GM21737 (cell line): ENCODE measurements at regions not wholly inside any gene's neighbourhood (a gene's known extent, or its start where the extent isn't known, plus 50 kb on each side); places are given as distances from the start of the nearest gene placed in this dataset.
"Not testable (repeated sequence)": the region's sequence is repeated elsewhere in the genome, so short reads cannot be mapped to it uniquely, and the experiment has no call there.

Experiments
- ATAC-seq: cut with Tn5 transposase; IDR thresholded peaks from one replicate; pipeline ENCODE4 v1.9.1; 2021; ENCODE audit warnings: mild to moderate bottlenecking, moderate library complexity; ENCODE audit not compliant: unreplicated experiment

- ATAC-seq, result no peak
Measured at GRCh38 chr3:95215437-95215957, 1152.6 kb downstream of the NSUN3 start.

- ATAC-seq, result no peak
Measured at GRCh38 chr3:95217661-95218060, 1154.8 kb downstream of the NSUN3 start.

GRCh38 chr3:95218484-95218883, 1155.6 kb downstream of the NSUN3 start:
- no peak for ATAC-seq

GRCh38 chr3:95226437-95226836, 1163.6 kb downstream of the NSUN3 start:
- no peak for ATAC-seq

GRCh38 chr3:95227092-95227491, 1164.2 kb downstream of the NSUN3 start:
- no peak for ATAC-seq

GRCh38 chr3:95228416-95228815, 1165.6 kb downstream of the NSUN3 start:
- ATAC-seq, result no peak

- ATAC-seq, result no peak
Measured at GRCh38 chr3:95235916-95236315, 1173.1 kb downstream of the NSUN3 start.

- ATAC-seq, result no peak
Measured at GRCh38 chr3:95237783-95238182, 1174.9 kb downstream of the NSUN3 start.

- no peak for ATAC-seq
Measured at GRCh38 chr3:95240395-95240794, 1177.5 kb downstream of the NSUN3 start.

- not testable (repeated sequence) for ATAC-seq
Measured at GRCh38 chr3:95241256-95241655, 1178.4 kb downstream of the NSUN3 start.

- ATAC-seq, result no peak
Measured at GRCh38 chr3:95246413-95246812, 1183.6 kb downstream of the NSUN3 start.

GRCh38 chr3:95254061-95254460, 1191.2 kb downstream of the NSUN3 start:
- no peak for ATAC-seq

- no peak for ATAC-seq
Measured at GRCh38 chr3:95254758-95255157, 1191.9 kb downstream of the NSUN3 start.

GRCh38 chr3:95265129-95265528, 1202.3 kb downstream of the NSUN3 start:
- ATAC-seq, result no peak

GRCh38 chr3:95271395-95271794, 1208.5 kb downstream of the NSUN3 start:
- no peak for ATAC-seq

GRCh38 chr3:95272166-95272565, 1209.3 kb downstream of the NSUN3 start:
- no peak for ATAC-seq

GRCh38 chr3:95272781-95273180, 1209.9 kb downstream of the NSUN3 start:
- ATAC-seq, result no peak

GRCh38 chr3:95277613-95278012, 1214.8 kb downstream of the NSUN3 start:
- no peak for ATAC-seq

- no peak for ATAC-seq
Measured at GRCh38 chr3:95280711-95281352, 1218.0 kb downstream of the NSUN3 start.

- no peak for ATAC-seq
Measured at GRCh38 chr3:95289295-95289694, 1226.4 kb downstream of the NSUN3 start.

- no peak for ATAC-seq
Measured at GRCh38 chr3:95297581-95297980, 1234.7 kb downstream of the NSUN3 start.

GRCh38 chr3:95302044-95302443, 1239.2 kb downstream of the NSUN3 start:
- ATAC-seq, result no peak

GRCh38 chr3:95310560-95310959, 1247.7 kb downstream of the NSUN3 start:
- no peak for ATAC-seq
